Limb (tissue), 2 donors: ENCODE measurements at regions not wholly inside any gene's neighbourhood (a gene's known extent, or its start where the extent isn't known, plus 50 kb on each side); places are given as distances from the start of the nearest gene placed in this dataset.
"Not testable (repeated sequence)": the region's sequence is repeated elsewhere in the genome, so short reads cannot be mapped to it uniquely, and the experiment has no call there.

Experiments
- DNase-seq, 2 donors: peaks; one replicate each; pipeline ENCODE4 v3.0.0-alpha.2; 2016; ENCODE audit errors: extremely low spot score in 2 of 2

GRCh38 chr9:104980039-104980654 lies 52.2 kb upstream of the ABCA1 start:
- DNase-seq: no peak

- DNase-seq: no peak
Observed at GRCh38 chr9:104981543-104982129, 53.7 kb upstream of the ABCA1 start.

GRCh38 chr9:104982543-104982942 lies 54.6 kb upstream of the ABCA1 start:
- DNase-seq: no peak

GRCh38 chr9:104983491-104983890 lies 55.5 kb upstream of the ABCA1 start:
- DNase-seq: no peak

- no peak for DNase-seq
Observed at GRCh38 chr9:104984121-104984520, 56.2 kb upstream of the ABCA1 start.

- DNase-seq: no peak
Observed at GRCh38 chr9:104984542-104984941, 56.6 kb upstream of the ABCA1 start.

GRCh38 chr9:104984948-104985347 lies 57.0 kb upstream of the ABCA1 start:
- no peak for DNase-seq

GRCh38 chr9:104986096-104986495 lies 58.1 kb upstream of the ABCA1 start:
- DNase-seq: no peak

- DNase-seq: no peak
Observed at GRCh38 chr9:104987743-104988142, 59.8 kb upstream of the ABCA1 start.

- no peak for DNase-seq
Observed at GRCh38 chr9:104988539-104988938, 60.6 kb upstream of the ABCA1 start.

- peak; percentile 79 to 89 for DNase-seq
Observed at GRCh38 chr9:104991144-104991953, 63.4 kb upstream of the ABCA1 start.

- no peak for DNase-seq
Observed at GRCh38 chr9:104992659-104993058, 64.7 kb upstream of the ABCA1 start.

- peak; percentile 18 to 49 for DNase-seq
Observed at GRCh38 chr9:104993291-104993963, 65.5 kb upstream of the ABCA1 start.

- DNase-seq: no peak
Observed at GRCh38 chr9:104997536-104997935, 69.6 kb upstream of the ABCA1 start.

GRCh38 chr9:104999136-104999535 lies 71.2 kb upstream of the ABCA1 start:
- DNase-seq: no peak

- not testable (repeated sequence) for DNase-seq
Observed at GRCh38 chr9:105000529-105000928, 72.6 kb upstream of the ABCA1 start.

- DNase-seq: no peak
Observed at GRCh38 chr9:105004466-105005090, 76.6 kb upstream of the ABCA1 start.

GRCh38 chr9:105005186-105005585 lies 77.2 kb upstream of the ABCA1 start:
- no peak for DNase-seq

GRCh38 chr9:105006514-105006913 lies 78.6 kb upstream of the ABCA1 start:
- no peak for DNase-seq

- no peak for DNase-seq
Observed at GRCh38 chr9:105007143-105007542, 79.2 kb upstream of the ABCA1 start.

GRCh38 chr9:105010089-105010488 lies 82.1 kb upstream of the ABCA1 start:
- not testable (repeated sequence) for DNase-seq

GRCh38 chr9:105021917-105022316 lies 94.0 kb upstream of the ABCA1 start:
- DNase-seq: no peak
